Loucy (cell line): ENCODE measurements at regions not wholly inside any gene's neighbourhood (a gene's known extent, or its start where the extent isn't known, plus 50 kb on each side); places are given as distances from the start of the nearest gene placed in this dataset.

Experiments used
- H2AFZ ChIP-seq: fragments of 200-600 bp; sonication (generic); 2 replicates; pipeline ENCODE4 v1.6.0; 2016; ENCODE audit warnings: antibody characterized with exemption, mild to moderate bottlenecking, low read length, moderate library complexity
- H3F3A ChIP-seq: fragments of 200-600 bp; 2 replicates; pipeline ENCODE4 v1.6.0; 2016; ENCODE audit warnings: antibody characterized with exemption, low read depth, mild to moderate bottlenecking
- H3K27me3 ChIP-seq: fragments of 200-600 bp; sonication (generic); 2 replicates; pipeline ENCODE4 v1.6.1; 2014; ENCODE audit warnings: low read length, mild to moderate bottlenecking; ENCODE audit not compliant: insufficient read depth, poor library complexity, severe bottlenecking
- H3K36me3 ChIP-seq: fragments of 200-600 bp; sonication (generic); 2 replicates; pipeline ENCODE4 v1.6.1; 2016; ENCODE audit warnings: low read length; ENCODE audit not compliant: insufficient read depth
- H3K4me1 ChIP-seq: fragments of 200-600 bp; sonication (generic); 2 replicates; pipeline ENCODE4 v1.5.1; 2014; ENCODE audit warnings: low read length, mild to moderate bottlenecking; ENCODE audit not compliant: insufficient read depth, poor library complexity, severe bottlenecking
- H3K4me2 ChIP-seq: fragments of 200-600 bp; sonication (generic); 2 replicates; pipeline ENCODE4 v1.6.0; 2014; ENCODE audit warnings: antibody characterized with exemption, low read length, low read depth, mild to moderate bottlenecking; ENCODE audit not compliant: poor library complexity, severe bottlenecking
- H3K4me3 ChIP-seq: fragments of 200-600 bp; sonication (generic); 2 replicates; pipeline ENCODE4 v1.5.1; 2014; ENCODE audit warnings: low read length, mild to moderate bottlenecking, mixed read lengths; ENCODE audit not compliant: poor library complexity, severe bottlenecking
- H3K79me2 ChIP-seq: fragments of 200-600 bp; sonication (generic); 2 replicates; pipeline ENCODE4 v1.6.1; 2014; ENCODE audit warnings: low read length; ENCODE audit not compliant: insufficient read depth
- H3K9ac ChIP-seq: fragments of 200-600 bp; sonication (generic); 2 replicates; pipeline ENCODE4 v1.6.0; 2014; ENCODE audit warnings: mild to moderate bottlenecking, low read depth, low read length, moderate library complexity; ENCODE audit not compliant: poor library complexity, severe bottlenecking
- H3K9me2 ChIP-seq: fragments of 200-600 bp; sonication (generic); replicated peaks from 2 replicates; pipeline ENCODE4 v1.6.1; 2016; ENCODE audit warnings: low read depth, low read length, mixed read lengths
- H3K9me3 ChIP-seq: fragments of 200-600 bp; sonication (generic); 2 replicates; pipeline ENCODE4 v1.6.1; 2014; ENCODE audit warnings: mild to moderate bottlenecking, antibody characterized with exemption, low read length, low read depth; ENCODE audit not compliant: insufficient read depth
- H4K20me1 ChIP-seq: fragments of 200-600 bp; sonication (generic); 2 replicates; pipeline ENCODE4 v1.6.0; 2014; ENCODE audit warnings: antibody characterized with exemption, low read length, mild to moderate bottlenecking; ENCODE audit not compliant: insufficient read depth, poor library complexity, severe bottlenecking
- CTCF ChIP-seq: fragments of 200-600 bp; sonication (generic); conservative IDR thresholded peaks from 2 replicates; pipeline ENCODE4 v1.5.1; 2014; ENCODE audit warnings: mild to moderate bottlenecking, antibody characterized with exemption, low read length
- EZH2phosphoT487 ChIP-seq: fragments of 200-600 bp; IDR thresholded peaks from 2 replicates; pipeline ENCODE4 v1.6.1; 2018; ENCODE audit warnings: antibody characterized with exemption, mild to moderate bottlenecking, moderate library complexity, borderline replicate concordance

GRCh38 chr10:128386816-128387604, 260.8 kb upstream of the MKI67 start:
- Histone ChIP-seq H3K9me2 (no peaks in the 10 kb centered on the region), H3F3A (no peaks in the 10 kb centered on the region), H3K36me3 (no peaks in the 10 kb centered on the region), H2AFZ (no peak overlapping the region), H3K27me3 (no peaks in the 10 kb centered on the region), H3K4me3 (no peak overlapping the region), H3K4me2 (no peak overlapping the region), H3K79me2 (no peaks in the 10 kb centered on the region), H3K9ac (no peak overlapping the region), H3K9me3 (no peaks in the 10 kb centered on the region), H4K20me1 (no peaks in the 10 kb centered on the region), H3K4me1 (no peaks in the 10 kb centered on the region)
- TF ChIP-seq EZH2phosphoT487 (no peak), CTCF (no peak)

GRCh38 chr10:128390596-128390995, 264.4 kb upstream of the MKI67 start:
- no peak overlapping the region for H3K4me2 ChIP-seq
- no peaks in the 10 kb centered on the region for H3F3A ChIP-seq
- no peak overlapping the region for H2AFZ ChIP-seq
- no peaks in the 10 kb centered on the region for H3K36me3 ChIP-seq
- H3K79me2 ChIP-seq: no peaks in the 10 kb centered on the region
- no peak overlapping the region for H3K4me3 ChIP-seq
- H3K9me3 ChIP-seq: no peaks in the 10 kb centered on the region
- H3K9me2 ChIP-seq: no peaks in the 10 kb centered on the region
- H3K9ac ChIP-seq: no peak overlapping the region
- H3K27me3 ChIP-seq: no peaks in the 10 kb centered on the region
- no peaks in the 10 kb centered on the region for H4K20me1 ChIP-seq
- no peak for TF ChIP-seq EZH2phosphoT487
- TF ChIP-seq CTCF: no peak
- H3K4me1 ChIP-seq: no peaks in the 10 kb centered on the region

- no peak overlapping the region for H3K4me2 ChIP-seq
- H3K9me3 ChIP-seq: no peaks in the 10 kb centered on the region
- no peaks in the 10 kb centered on the region for H3K79me2 ChIP-seq
- H3K4me3 ChIP-seq: no peak overlapping the region
- H3F3A ChIP-seq: no peaks in the 10 kb centered on the region
- no peak overlapping the region for H3K9ac ChIP-seq
- no peak for TF ChIP-seq EZH2phosphoT487
- no peak for TF ChIP-seq CTCF
- H4K20me1 ChIP-seq: no peaks in the 10 kb centered on the region
- H3K9me2 ChIP-seq: no peaks in the 10 kb centered on the region
- no peak overlapping the region for H2AFZ ChIP-seq
- H3K27me3 ChIP-seq: no peaks in the 10 kb centered on the region
- H3K36me3 ChIP-seq: no peaks in the 10 kb centered on the region
- no peaks in the 10 kb centered on the region for H3K4me1 ChIP-seq
Observed at GRCh38 chr10:128393546-128393945, 267.3 kb upstream of the MKI67 start.
